ENCODE measurements at regions not wholly inside any gene's neighbourhood (a gene's known extent, or its start where the extent isn't known, plus 50 kb on each side); places are given as distances from the start of the nearest gene placed in this dataset.

DNA sequence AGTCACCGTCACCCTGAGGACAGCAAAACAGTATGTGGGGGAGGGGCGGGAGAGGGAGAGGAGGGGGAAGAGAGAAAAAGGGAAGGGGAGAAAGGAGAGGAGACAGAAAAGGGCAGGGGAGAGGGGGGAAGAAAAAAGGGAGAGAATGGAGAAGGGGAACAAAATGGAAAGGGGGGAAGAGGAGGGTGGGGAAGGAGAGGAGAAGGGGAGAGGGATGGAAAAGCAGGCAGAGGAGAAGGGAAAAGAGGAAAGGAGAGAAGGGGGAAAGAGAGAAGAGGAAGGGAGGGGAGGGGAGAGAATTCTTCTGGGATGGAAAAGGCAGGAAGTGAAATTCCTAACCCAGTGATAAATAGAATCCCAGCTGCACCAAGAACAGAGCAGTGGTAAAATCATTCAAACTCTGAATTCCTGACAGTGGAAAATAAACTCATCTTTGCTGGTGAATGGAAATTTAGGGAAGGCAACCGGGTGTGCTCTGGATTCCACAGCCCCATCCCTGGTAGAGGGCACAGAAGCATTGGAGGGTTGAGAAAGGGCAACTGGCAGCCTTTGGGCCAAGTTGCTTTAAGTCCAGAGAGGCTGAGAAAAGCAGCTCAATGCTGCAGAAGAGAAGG lies 244.2 kb downstream of the BCOR start:
- Histone ChIP-seq H4K20me1 (ENCODE audit: low read depth, low read length) (no peaks in the 10 kb centered on the region), H3K9ac (ENCODE audit: low read length) (no peak overlapping the region), H2AFZ (ENCODE audit: low read depth, low read length, severe bottlenecking) (no peak overlapping the region), H3K9me3 (ENCODE audit: insufficient read depth, low read length) (no peaks in the 10 kb centered on the region), H3K4me2 (ENCODE audit: low read depth, low read length, poor library complexity, severe bottlenecking) (no peak overlapping the region), H3K9me2 (replicated peaks; ENCODE audit: insufficient read depth, low read length) (no peaks in the 10 kb centered on the region), H3F3A (ENCODE audit: insufficient read depth) (no peaks in the 10 kb centered on the region), H3K27me3 (ENCODE audit: low read length) (no peaks in the 10 kb centered on the region), H3K4me3 (ENCODE audit: insufficient read depth, low read length, poor library complexity, severe bottlenecking) (no peak overlapping the region), H3K36me3 (ENCODE audit: low read length) (no peaks in the 10 kb centered on the region), H3K27ac (ENCODE audit: low read depth, low read length) (no peak overlapping the region), H3K79me2 (ENCODE audit: insufficient read depth, low read length) (no peaks in the 10 kb centered on the region)
- TF ChIP-seq EZH2phosphoT487 (conservative IDR thresholded peaks at IDR 0.05; ENCODE audit: low read length) = no peak
- TF ChIP-seq, protein P1, sequence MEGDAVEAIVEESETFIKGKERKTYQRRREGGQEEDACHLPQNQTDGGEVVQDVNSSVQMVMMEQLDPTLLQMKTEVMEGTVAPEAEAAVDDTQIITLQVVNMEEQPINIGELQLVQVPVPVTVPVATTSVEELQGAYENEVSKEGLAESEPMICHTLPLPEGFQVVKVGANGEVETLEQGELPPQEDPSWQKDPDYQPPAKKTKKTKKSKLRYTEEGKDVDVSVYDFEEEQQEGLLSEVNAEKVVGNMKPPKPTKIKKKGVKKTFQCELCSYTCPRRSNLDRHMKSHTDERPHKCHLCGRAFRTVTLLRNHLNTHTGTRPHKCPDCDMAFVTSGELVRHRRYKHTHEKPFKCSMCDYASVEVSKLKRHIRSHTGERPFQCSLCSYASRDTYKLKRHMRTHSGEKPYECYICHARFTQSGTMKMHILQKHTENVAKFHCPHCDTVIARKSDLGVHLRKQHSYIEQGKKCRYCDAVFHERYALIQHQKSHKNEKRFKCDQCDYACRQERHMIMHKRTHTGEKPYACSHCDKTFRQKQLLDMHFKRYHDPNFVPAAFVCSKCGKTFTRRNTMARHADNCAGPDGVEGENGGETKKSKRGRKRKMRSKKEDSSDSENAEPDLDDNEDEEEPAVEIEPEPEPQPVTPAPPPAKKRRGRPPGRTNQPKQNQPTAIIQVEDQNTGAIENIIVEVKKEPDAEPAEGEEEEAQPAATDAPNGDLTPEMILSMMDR (IDR thresholded peaks at IDR 0.05; ENCODE audit: insufficient read depth, low read length, poor library complexity, severe bottlenecking) = no peak

DNA sequence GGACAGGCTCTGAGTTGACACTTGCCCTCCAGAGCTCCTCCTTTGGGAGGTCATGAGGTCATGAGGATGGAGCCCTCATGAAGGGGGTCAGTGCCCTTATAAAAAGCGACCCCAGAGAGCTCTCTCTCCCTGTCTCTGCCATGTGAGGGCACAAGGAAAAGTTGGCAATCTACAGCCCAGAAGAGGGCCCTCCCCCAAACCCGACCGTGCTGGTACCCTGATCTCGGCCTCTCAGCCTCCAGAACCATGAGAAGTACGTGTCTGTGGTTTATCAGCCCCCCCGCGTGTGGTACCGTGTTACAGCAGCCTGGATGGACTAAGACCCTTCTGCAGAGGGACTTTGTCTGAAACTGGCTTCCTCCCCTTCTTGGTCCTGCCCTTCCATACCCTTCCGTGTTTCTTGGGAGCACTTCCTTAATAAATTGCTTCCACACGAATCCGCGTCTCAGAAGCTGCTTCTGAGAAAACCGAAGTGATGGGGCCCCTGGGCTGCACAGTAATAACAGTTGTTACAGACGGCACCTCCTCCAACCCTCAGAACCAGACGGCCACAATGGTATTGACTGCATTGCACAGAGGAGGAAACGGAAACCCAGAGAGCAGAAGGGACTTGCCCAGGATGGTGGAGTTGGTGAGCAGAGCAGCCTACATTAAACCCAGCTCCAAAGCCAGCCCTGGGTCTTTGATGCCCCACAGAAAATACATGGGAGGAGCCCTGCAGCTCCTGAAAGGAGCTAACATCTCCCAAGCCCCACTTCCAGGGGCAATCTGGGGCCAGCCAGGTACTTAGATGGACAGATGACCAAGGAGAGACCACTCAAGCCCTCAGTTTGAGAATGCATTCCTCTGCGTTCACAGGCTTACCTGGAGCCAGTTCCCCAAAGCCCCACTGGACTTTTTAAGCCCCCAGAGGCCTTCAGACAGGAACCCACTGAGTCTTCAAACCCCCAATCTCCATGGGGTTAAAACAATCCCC lies 242.7 kb downstream of the BCOR start:
- Histone ChIP-seq H3K27me3 (ENCODE audit: low read length) (no peaks in the 10 kb centered on the region), H2AFZ (ENCODE audit: low read depth, low read length, severe bottlenecking) (peak overlapping the region; percentile 65), H3F3A (ENCODE audit: insufficient read depth) (no peaks in the 10 kb centered on the region), H3K9ac (ENCODE audit: low read length) (peak overlapping the region; percentile 54), H4K20me1 (ENCODE audit: low read depth, low read length) (no peaks in the 10 kb centered on the region), H3K36me3 (ENCODE audit: low read length) (no peaks in the 10 kb centered on the region), H3K4me3 (ENCODE audit: insufficient read depth, low read length, poor library complexity, severe bottlenecking) (peak overlapping the region; percentile 20), H3K9me2 (replicated peaks; ENCODE audit: insufficient read depth, low read length) (no peaks in the 10 kb centered on the region), H3K9me3 (ENCODE audit: insufficient read depth, low read length) (no peaks in the 10 kb centered on the region), H3K27ac (ENCODE audit: low read depth, low read length) (peak overlapping the region; percentile 78), H3K79me2 (ENCODE audit: insufficient read depth, low read length) (no peaks in the 10 kb centered on the region), H3K4me2 (ENCODE audit: low read depth, low read length, poor library complexity, severe bottlenecking) (peak overlapping the region; percentile 60)
- TF ChIP-seq EZH2phosphoT487 (conservative IDR thresholded peaks at IDR 0.05; ENCODE audit: low read length) = no peak
- TF ChIP-seq, protein P1 (IDR thresholded peaks at IDR 0.05; ENCODE audit: insufficient read depth, low read length, poor library complexity, severe bottlenecking) = no peak

DNA sequence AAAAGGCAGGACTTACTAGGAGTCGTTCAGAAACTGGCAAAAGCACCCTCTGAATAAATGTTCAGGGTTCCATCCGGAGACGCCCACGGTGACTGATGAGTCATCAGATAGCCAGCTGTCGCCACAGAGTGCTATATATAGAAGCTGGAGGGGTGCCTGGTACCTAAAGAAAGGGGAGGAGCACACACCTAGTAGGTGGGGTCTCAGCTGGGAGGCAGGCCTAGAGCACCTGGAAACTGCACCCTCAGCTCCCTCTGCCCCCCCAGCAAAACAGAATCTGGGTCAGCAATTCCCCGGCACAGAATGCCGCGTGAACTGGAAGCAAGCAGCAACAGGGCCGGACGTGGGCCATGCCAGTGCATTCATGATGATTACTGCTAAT lies 242.0 kb downstream of the BCOR start:
- H3K27ac ChIP-seq (ENCODE audit: low read depth, low read length) = peak overlapping the region; percentile 78
- no peaks in the 10 kb centered on the region for H3K36me3 ChIP-seq (ENCODE audit: low read length)
- H3K4me3 ChIP-seq (ENCODE audit: insufficient read depth, low read length, poor library complexity, severe bottlenecking) = no peak overlapping the region
- peak overlapping the region; percentile 60 for H3K4me2 ChIP-seq (ENCODE audit: low read depth, low read length, poor library complexity, severe bottlenecking)
- TF ChIP-seq, protein P1 (IDR thresholded peaks at IDR 0.05; ENCODE audit: insufficient read depth, low read length, poor library complexity, severe bottlenecking) = no peak
- TF ChIP-seq EZH2phosphoT487 (conservative IDR thresholded peaks at IDR 0.05; ENCODE audit: low read length) = no peak
- H2AFZ ChIP-seq (ENCODE audit: low read depth, low read length, severe bottlenecking) = peak overlapping the region; percentile 65
- H3K9me2 ChIP-seq (replicated peaks; ENCODE audit: insufficient read depth, low read length) = no peaks in the 10 kb centered on the region
- no peaks in the 10 kb centered on the region for H3F3A ChIP-seq (ENCODE audit: insufficient read depth)
- H4K20me1 ChIP-seq (ENCODE audit: low read depth, low read length) = no peaks in the 10 kb centered on the region
- H3K9ac ChIP-seq (ENCODE audit: low read length) = peak overlapping the region; percentile 54
- no peaks in the 10 kb centered on the region for H3K9me3 ChIP-seq (ENCODE audit: insufficient read depth, low read length)
- no peaks in the 10 kb centered on the region for H3K79me2 ChIP-seq (ENCODE audit: insufficient read depth, low read length)
- no peaks in the 10 kb centered on the region for H3K27me3 ChIP-seq (ENCODE audit: low read length)
